Tibial artery (tissue), 4 donors: ENCODE measurements at regions not wholly inside any gene's neighbourhood (a gene's known extent, or its start where the extent isn't known, plus 50 kb on each side); places are given as distances from the start of the nearest gene placed in this dataset.

Experiments used
- DNase-seq, 2 donors: peaks; one replicate each; pipeline ENCODE4 v3.0.0-alpha.2; 2019
- H3K27ac ChIP-seq, 2 donors: fragments of 200-600 bp; sonication (generic) in 1 of 2; 1 replicate in 1 of 2; 2 replicates in 1 of 2; pipeline ENCODE4 v1.5.1; 2018 to 2019; ENCODE audit warnings: mild to moderate bottlenecking in 1 of 2
- H3K27me3 ChIP-seq, 2 donors: fragments of 200-600 bp; sonication (generic) in 1 of 2; one replicate each; pipeline versions ENCODE4 v1.5.1 to v1.6.0; 2016 to 2019
- H3K36me3 ChIP-seq, 3 donors: fragments of 200-600 bp; sonication (generic) in 2 of 3; one replicate each; pipeline ENCODE4 v1.5.1; 2016 to 2019; ENCODE audit warnings: mild to moderate bottlenecking in 2 of 3
- H3K4me1 ChIP-seq, 4 donors: fragments of 200-600 bp; sonication (generic) in 2 of 4; 1 replicate in 3 of 4; 2 replicates in 1 of 4; pipeline ENCODE4 v1.5.1; 2016 to 2019
- H3K4me3 ChIP-seq, 2 donors: fragments of 200-600 bp; sonication (generic) in 1 of 2; 1 replicate in 1 of 2; 2 replicates in 1 of 2; pipeline ENCODE4 v1.5.1; 2018 to 2019; ENCODE audit warnings: mild to moderate bottlenecking in 2 of 2
- H3K9me3 ChIP-seq, 3 donors: fragments of 200-600 bp; sonication (generic) in 1 of 3; one replicate each; pipeline ENCODE4 v1.5.1; 2016 to 2019
- intact Hi-C: fragments of 100-400 bp; cut with DNase I; formaldehyde crosslinking; loops from one replicate; pipeline ENCODE4 v1.15.0; 2023; ENCODE audit warnings: low total_unique reads
- TF ChIP-seq, protein P1 (sequence below), 2 experiments: fragments of 200-600 bp in 1 of 2; fragments of 450-650 bp in 1 of 2; IDR thresholded peaks; one replicate each; pipeline ENCODE4 v1.5.1; 2017 to 2019; ENCODE audit warnings: antibody characterized with exemption in 2 of 2, mild to moderate bottlenecking in 1 of 2, moderate library complexity in 1 of 2

DNA sequence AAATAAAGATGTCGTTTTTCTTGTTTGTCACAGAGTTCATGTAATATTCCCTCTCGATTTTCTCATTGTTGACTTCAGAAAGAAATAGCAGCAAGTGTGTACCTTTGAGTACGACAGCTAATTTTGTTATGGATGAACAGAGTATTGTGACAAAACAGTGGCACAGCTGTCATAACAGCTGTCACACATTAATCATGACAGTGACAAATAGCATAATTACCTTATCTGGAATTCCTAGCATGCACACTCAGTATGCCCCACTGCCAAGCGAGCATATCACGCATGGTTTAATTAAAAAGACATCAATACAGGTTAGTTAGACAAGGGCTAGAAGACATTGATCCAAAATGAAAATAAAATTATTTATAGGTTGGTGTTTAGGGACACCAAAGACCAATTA, 375.1 kb downstream of the SPATA31D1 start:
- H3K4me3 ChIP-seq = no peak overlapping the region
- H3K4me1 ChIP-seq = no peaks in the 10 kb centered on the region
- TF ChIP-seq, protein P1, sequence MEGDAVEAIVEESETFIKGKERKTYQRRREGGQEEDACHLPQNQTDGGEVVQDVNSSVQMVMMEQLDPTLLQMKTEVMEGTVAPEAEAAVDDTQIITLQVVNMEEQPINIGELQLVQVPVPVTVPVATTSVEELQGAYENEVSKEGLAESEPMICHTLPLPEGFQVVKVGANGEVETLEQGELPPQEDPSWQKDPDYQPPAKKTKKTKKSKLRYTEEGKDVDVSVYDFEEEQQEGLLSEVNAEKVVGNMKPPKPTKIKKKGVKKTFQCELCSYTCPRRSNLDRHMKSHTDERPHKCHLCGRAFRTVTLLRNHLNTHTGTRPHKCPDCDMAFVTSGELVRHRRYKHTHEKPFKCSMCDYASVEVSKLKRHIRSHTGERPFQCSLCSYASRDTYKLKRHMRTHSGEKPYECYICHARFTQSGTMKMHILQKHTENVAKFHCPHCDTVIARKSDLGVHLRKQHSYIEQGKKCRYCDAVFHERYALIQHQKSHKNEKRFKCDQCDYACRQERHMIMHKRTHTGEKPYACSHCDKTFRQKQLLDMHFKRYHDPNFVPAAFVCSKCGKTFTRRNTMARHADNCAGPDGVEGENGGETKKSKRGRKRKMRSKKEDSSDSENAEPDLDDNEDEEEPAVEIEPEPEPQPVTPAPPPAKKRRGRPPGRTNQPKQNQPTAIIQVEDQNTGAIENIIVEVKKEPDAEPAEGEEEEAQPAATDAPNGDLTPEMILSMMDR (IDR thresholded peaks at IDR 0.05) = no peak
- H3K27me3 ChIP-seq = no peaks in the 10 kb centered on the region
- no peaks in the 10 kb centered on the region for H3K9me3 ChIP-seq
- intact Hi-C loops = no loop called here
- no peaks in the 10 kb centered on the region for H3K36me3 ChIP-seq
- no peak overlapping the region for H3K27ac ChIP-seq
- no peak for DNase-seq

DNA sequence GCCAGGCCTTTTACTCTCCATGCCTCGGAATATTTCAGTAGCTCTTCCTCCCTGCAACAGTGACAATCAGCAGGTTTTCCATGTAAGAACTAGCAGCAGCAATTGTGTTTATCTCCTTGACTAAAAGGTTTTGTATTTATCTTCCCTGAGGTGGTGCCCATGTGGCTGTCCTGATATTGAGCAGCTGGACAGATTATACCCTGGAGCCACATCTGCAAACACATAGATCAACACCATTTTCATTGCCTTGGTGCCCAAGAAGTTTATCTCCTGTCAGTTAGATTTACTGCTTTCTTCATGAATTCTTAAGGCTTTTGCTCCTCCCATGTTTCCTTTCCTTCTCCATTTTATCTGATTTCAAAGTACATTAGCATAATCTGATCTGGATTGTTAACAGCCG, 378.4 kb downstream of the SPATA31D1 start:
- H3K36me3 ChIP-seq = no peaks in the 10 kb centered on the region
- no peak overlapping the region for H3K4me3 ChIP-seq
- H3K27me3 ChIP-seq = no peaks in the 10 kb centered on the region
- no peaks in the 10 kb centered on the region for H3K4me1 ChIP-seq
- TF ChIP-seq, protein P1 (IDR thresholded peaks at IDR 0.05) = no peak
- DNase-seq = no peak
- intact Hi-C loops = no loop called here
- H3K27ac ChIP-seq = no peak overlapping the region
- H3K9me3 ChIP-seq = no peaks in the 10 kb centered on the region

DNA sequence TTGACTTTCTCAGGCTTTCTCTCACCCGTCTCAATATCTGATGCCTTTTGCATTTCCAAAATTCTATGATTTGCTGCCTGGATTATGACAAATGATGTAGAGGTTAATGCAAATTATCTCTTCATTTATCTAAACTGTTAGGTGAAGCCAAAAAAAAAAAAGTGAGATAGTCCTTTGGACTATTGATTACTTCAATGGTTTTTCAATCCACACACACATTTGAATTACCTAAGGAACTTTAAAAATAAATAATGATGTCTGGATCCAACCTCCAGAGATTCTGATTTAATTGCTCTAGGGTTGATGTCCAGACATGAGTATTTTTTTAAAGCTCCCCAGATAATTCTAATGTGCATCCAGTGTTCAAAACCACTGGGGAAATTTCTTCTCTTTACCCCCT, 379.4 kb downstream of the SPATA31D1 start:
- Histone ChIP-seq H3K4me1 (no peaks in the 10 kb centered on the region), H3K36me3 (no peaks in the 10 kb centered on the region), H3K27ac (no peak overlapping the region), H3K9me3 (no peaks in the 10 kb centered on the region), H3K27me3 (no peaks in the 10 kb centered on the region), H3K4me3 (no peak overlapping the region)
- intact Hi-C loops = no loop called here
- TF ChIP-seq, protein P1 (IDR thresholded peaks at IDR 0.05) = no peak
- DNase-seq = no peak

DNA sequence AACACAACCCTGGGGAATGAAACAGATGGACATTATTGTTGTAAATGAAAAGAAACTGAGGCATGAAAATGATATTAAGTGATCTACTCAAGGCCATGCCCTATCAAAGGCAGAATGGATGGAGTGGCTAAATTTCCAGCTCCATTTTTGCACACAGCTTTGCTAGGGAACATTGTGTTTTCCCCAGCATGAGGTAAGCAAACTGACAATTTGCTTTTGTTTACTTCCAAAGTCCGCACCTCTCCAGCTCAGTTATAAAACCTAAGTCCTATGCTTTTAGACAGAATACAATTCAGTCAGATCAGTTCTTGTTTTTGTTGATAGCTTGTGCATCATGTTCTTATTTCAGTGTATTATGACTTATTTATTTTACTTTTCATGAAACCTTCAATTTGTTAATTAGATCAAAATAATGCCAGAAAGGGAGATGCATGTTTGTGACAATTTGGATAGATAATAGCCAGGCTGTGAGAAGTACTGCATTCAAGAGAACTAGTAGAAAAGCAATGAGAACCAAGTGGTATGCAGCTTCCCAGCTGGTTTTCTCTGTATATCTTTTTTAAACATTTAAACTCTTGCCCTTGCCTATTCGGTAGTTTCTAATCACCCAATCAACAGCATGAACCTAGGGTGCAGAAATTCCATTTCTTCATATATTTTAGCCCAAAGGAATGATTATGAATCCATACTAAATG, 380.8 kb downstream of the SPATA31D1 start:
- intact Hi-C loops = no loop called here
- DNase-seq = no peak
- Histone ChIP-seq H3K36me3 (no peaks in the 10 kb centered on the region), H3K4me1 (no peaks in the 10 kb centered on the region), H3K9me3 (no peaks in the 10 kb centered on the region), H3K27ac (no peak overlapping the region), H3K27me3 (no peaks in the 10 kb centered on the region), H3K4me3 (no peak overlapping the region)
- TF ChIP-seq, protein P1 (IDR thresholded peaks at IDR 0.05) = no peak

DNA sequence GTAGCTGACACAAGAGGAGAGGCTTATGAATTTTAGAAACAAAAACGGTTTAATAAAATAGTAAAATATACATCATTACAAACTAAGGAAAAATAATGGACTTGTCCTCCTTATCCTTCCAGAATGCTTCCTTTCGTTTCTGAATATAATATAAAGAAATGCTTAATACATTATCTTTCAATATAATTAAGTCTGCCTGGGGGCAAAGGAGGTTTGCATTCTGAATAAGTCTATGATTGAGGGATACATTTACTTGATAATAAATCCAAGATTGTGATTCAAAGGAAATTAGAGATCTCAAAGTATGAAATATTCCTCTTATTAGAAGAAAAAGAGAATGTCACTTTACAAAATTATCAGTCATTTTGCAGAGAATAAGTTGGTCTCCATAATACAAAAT, 386.5 kb downstream of the SPATA31D1 start:
- Histone ChIP-seq H3K36me3 (no peaks in the 10 kb centered on the region), H3K27me3 (no peaks in the 10 kb centered on the region), H3K9me3 (no peaks in the 10 kb centered on the region), H3K27ac (no peak overlapping the region), H3K4me3 (no peak overlapping the region), H3K4me1 (no peaks in the 10 kb centered on the region)
- TF ChIP-seq, protein P1 (IDR thresholded peaks at IDR 0.05) = no peak
- DNase-seq = no peak
- intact Hi-C loops = no loop called here
